Daoy (cell line): ENCODE measurements at regions not wholly inside any gene's neighbourhood (a gene's known extent, or its start where the extent isn't known, plus 50 kb on each side); places are given as distances from the start of the nearest gene placed in this dataset.
"Not testable (repeated sequence)": the region's sequence is repeated elsewhere in the genome, so short reads cannot be mapped to it uniquely, and the experiment has no call there.

Experiments used
- DNase-seq: peaks from one replicate; pipeline ENCODE4 v3.0.0-alpha.2; 2015; ENCODE audit warnings: low read depth

DNA sequence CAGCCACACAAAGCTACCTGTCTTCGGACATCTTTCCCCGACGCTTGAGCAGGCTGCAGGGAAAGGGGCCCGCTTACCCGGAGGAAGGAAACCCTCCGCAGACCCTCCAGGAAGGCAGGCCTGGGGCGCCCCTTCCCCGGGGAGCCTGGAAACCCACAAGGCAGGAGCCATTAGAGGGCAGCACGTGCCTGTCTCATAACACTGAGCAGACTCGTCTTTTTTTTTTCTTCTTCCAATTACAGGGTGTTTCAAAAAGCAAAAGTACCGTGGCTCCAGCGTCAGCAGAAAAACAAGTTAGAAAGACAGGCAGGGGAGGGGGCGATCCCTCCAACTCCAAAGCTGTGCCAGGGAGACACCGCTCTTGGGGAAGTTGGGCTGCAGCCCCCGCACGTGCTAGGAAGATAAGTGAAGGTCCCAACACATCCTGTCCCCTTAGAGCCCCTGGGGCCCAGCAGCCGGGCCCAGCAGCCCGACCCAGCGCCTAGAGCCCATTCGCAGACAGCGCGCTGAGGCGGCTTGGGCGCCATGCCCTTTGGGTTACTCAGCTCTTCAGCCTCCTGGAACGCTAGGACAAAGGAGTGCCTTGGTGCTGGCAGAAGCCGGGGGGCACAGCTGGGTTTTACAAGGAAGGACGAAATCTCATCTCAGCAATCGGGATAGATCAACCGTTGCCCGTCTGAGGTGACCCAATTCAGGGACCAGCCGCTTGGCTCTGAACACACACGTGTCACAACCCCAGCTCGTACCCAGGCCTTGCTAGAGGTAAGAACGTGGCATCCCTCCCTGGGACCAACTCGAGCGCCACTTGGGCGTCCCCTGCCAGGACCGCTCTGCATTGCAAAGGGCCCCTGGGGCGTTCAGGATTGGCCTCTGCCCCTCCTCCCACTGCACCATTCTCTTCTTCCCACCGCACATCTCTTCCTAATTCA lies 136.3 kb downstream of the LY86 start:
- DNase-seq: peak; percentile 80

DNA sequence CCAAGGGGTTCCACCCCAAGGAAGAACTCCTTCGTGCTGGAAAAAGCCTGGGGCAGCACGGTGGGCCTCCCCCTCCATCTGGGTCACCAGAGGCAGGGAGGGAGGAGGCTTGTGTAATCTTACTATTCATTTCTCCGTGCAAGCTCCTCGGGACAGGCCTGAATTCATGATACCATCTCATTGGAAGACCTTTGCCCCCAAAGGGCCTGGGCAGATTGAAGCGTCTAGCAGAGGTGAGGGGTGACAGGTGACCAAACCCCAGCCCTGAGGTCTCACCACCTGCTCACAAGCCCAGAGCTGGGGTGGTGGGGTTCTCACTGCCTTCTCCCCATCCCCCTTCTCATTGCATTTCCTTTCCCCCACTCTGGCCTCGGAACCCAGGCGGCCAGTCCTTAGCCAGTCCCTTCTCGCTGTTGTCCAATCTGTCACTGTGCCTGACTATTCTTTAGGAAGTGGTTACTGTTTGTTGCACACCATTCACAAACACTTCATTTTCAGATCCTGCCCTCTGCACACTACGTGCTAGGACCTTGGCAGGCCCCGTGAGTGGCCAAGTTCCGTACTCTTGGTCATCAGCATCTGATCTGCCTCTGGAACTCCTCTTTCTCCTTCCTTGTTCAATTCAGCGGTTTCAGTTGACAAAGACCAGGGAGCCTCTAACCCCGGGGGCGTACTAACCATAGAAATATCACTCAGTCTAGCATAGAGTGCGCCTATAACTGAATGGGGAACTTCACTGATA lies 137.1 kb downstream of the LY86 start:
- no peak for DNase-seq

DNA sequence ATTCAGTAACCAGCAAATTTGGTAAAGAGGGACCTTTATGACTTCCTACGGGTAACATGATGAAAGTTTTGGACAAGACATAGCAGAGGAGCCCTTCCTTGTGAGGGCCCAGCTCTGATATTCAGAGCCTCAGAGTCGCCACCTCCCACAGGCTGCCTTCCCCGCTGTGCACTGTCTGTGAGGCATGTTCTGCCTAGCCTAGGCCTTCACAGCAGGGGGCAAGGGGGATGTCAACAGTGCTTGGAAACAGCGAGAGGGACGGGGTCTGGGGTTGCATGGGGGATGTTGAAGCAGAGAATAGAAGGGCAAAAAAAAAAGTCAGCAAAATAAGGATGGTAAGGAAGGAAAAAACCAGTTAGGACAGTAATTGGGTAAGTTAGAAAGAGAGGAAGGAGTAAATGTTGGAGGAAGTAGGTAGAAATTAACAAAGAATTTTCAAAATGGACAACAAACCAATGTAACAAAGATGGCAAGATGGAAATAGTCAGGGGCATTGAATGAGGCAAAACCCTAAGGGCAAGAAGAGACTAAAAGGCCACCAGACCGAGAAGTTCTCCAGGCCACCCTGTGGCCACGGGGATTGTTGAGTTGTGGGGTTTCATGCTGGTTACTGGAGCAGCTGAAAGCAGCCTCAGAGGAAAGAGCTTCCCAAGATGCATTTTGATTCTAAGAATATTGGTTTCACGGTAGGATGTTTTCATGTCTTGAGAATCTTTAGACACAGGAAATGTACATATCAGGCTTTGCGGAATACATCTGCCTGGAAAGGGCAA lies 139.8 kb downstream of the LY86 start:
- DNase-seq: no peak

DNA sequence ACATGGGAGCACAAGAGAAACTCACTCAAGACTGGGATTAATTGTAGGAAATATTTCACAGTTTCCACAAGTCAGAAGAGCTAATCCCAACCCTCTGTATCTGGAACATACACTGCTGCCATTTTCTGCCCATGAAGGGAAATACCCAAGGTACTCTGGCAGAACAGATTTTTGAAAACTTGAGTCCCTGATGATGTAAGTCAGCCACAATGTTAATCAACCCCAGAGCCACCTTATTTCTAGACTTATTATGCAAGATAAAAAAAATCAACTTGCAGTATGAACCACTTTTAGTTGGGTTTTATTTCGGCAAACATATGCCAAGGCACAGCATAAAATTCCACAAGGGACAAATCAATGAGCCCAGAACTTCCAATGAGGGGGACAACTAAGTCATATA lies 141.5 kb downstream of the LY86 start:
- DNase-seq: no peak

DNA sequence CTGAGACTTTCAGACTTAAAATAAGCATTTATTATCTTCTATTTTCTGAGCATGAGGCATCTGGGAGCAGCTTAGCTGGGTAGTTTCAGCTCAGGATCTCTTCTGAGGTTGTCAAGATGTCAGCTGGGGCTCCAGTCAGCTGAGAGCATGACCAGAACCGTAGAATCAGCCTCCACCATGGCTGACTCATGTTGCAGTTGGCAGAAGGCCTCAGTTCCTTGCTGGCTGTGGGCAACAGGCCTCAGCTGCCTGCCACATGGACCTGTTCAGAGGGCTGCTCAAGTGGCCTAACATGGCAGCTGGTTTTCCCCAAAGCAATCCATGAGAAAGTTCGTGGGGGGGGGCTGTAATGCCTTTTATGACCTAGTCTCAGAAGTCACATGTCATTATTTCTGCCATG lies 142.3 kb downstream of the LY86 start:
- DNase-seq: peak; percentile 91

DNA sequence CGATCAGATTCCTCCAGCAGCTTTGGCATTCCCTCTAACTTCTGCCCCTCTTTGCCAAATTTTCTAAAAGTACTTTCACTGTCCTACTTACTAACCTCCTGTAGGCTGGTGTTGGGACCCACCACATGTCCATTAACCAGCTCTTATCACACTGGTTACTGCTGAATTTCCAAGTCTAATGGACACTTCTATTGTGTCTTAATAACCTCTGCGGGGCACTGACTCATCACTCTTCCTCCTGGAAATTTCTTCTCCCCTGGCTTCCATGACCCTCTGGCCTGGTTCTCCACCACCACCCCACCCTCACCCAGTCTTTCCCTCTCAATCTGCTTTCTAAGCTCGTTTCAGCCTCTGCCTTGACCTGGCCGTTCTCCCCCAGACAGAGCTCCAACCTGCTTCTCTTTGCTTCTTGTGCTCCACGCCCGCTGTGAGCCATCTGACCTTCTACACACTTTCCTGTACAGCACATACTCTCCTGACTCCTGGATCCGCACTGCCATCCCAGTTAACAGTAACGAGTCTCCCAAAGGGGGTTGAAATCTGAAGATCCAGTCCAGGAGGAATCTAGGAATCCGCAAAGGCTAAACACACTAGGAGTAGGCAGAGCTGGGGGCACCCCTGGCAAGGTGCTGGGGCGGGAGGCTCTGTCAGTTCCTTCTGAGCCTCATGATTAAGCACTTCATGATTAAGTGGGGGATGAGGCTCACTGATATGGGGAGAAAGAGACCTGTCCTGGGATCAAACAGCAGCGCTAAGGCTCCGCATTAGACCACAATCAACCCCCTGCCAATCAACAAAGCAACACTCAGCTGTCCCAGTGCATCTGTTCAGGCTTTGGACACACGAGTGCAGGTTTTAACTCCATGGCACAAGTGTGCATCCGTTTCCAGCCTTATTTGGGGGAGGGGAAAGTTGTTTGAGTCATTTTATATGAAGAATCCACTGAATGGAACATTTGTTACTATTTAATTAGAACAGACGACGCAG lies 146.3 kb downstream of the LY86 start:
- peak; percentile 30 for DNase-seq

DNA sequence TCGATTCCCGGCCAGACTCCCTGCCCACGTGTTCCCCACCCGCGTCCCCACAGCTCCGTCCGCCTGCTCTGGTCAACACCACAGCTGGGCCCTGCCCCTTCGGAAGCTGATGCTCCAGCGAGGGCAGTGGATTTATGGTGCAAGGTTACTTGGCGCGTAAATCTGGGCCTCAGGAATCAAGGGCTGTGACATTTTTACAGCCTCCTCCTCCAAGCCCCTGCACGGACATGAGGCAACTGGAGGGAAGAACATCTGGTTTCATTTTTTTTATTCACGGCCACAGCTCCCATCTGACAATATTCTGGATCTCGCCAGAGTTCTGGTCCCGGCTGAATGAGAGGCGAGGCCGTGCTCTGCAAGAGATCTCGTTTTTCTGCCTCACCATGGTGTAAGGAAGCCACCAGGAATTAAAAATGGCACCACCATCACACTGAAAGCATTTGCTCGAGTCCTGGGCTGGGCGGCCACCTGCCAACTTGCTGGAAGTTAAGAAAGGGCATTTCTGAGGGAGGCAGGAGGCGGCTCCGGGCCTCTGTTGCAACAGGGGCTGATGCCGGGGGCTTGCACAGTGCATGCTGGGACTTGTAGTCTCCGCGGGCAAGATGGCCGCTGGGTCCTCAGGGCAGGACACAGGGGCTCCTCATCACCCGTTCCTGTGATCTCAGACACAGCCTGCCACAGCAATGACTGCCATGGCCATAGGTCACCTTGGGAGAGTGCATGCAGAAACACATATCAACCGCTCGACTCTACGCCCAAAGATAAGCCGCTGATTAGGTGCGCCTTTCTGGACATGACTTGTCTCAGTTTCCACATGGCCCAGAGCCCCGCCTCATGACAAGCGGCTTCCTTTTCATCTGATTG lies 148.5 kb downstream of the LY86 start:
- peak; percentile 37 for DNase-seq

DNA sequence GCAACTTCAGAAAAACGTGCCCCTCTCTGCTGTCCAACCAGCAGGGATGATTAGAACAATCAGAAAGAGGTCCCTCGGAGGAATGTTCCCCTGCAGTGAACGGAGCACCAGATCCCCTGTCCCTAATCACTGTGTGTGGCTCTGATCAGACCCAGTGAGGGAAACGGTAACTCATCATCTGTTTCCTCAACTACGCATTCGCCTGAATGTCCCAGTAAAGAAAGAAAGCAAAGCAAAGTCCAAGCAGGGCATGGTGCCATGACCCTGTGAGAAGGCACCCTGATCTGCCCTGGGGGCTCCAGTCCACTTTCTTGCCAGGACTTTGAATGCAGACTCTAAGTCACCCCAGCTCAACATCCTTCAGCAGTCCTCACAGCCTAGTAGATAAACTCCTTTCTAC lies 149.2 kb downstream of the LY86 start:
- no peak for DNase-seq

DNA sequence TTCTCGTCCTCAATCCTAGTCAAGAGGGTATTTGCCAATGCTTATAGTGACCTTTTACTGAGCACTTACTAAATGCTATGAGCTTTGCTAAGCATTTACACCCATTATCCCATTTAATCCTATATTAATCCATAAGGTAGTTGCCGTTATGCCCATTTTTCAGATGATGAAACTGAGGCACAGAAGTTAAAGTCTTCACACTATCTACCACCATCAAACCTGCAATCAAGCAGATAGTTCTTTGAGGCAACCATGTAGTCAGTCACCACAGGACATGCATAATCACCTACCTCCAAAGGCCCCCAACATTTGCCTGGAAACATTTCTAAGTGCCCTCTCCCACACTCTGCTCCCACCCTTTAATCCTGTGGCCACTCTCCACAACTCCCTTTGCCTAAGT lies 149.6 kb downstream of the LY86 start:
- no peak for DNase-seq

DNA sequence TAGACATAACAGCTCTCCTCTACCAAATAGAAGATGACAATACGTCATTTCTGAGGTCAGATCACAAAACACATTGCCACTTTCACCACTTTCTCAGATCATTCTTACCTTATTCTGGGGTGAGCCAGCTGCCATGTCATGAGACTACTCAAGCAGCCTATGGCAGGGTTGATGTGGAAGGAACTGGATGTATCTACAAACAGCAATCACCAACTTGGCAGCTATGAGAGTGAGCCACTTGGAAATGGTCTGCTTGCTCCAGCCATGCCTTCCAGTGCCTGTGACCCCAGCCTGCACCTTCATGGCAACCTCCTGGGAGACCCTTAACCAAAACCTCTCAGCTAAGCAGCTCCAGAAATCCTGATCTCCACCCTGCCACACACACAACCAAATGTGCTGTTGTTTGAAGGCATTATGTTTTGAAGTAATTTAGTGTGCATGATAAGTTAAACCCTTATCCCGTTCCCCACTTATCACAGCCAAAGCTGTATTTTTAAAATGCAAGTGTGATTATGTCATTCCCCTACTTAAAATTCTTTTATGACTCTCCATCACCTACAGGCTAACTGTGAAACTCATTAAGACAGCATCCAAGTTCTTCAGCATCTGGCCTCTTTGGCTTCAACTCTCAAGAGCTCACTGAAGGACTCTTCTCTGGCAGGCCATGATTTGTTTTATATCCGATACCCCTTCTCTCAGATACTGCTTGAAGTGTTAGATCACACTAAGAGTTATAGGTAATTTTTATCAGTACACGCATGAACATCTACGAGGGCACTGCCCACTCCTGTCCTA lies 150.6 kb downstream of the LY86 start:
- no peak for DNase-seq

DNA sequence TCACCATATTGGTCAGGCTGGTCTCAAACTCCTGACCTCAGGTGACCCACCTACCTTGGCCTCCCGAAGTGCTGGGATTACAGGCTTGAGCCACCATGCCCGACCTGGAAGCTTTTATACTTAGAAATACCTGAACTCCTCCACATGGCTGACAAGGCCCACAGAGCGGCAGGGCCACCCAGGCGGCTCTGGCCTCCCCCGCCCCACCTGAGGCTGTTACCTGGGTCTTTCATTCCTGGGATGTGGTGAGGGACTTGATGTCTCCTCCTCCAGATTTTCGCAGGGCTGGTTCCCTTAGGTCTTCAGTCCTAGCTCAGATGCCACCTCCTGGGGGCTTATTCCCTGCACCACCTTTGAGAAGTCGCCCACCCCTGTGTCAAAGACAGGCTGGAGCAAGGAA lies 152.1 kb downstream of the LY86 start:
- no peak for DNase-seq

DNA sequence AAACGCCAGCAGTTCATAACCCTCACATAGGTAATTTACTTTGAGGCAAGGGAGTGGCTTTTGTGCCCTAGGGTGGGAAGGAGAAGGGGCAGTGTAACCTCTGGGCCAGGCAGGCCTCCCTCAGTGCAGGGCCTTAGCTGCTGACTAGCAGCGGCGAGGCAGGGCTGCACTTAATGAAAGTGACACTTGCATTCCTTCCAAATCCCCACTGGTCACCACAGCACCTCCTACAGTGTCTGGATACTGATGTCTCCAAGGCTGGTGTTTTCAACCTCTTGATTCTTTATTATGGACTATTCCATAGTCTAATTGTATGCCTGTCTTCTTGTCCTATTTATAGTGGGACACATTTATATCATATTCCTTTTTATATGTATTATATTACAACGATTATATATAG lies 152.7 kb downstream of the LY86 start:
- no peak for DNase-seq

DNA sequence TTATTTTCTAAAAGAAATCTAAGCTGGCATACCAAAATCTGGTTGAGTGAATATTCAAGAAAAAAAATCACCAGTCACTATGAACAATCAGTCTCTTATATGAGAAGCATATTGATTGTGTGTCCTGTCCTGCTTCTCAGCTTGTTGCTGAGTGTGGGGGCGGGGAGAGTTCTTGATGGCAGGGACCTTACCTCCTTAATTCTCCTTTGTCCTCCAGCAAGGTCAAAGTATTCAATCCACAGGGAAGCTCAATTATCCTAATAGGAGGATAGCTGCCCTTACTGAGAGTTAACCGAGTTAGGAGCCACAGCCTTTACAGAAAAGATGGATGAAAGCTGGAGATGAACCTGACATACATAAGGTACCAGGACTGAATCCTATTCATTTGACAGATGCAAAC lies 154.0 kb downstream of the LY86 start:
- no peak for DNase-seq

DNA sequence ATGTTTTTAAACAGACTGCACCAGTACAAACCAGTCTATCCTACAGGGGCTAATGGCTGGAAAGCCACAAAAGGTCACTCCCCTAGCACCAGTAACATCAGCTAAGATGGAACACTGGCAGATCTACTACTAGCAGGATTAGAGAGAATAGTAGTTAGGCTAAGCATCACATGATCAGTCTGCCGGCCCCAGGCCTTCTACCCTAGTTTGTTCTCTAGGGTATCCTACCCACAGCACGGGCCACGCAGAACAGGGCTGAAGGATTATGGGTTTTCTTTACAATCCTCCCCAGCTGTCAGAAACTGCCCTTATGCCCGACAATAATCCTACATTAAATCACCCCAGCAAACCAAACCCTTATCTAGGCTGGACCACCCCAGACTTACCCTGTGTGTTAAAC lies 156.0 kb downstream of the LY86 start:
- no peak for DNase-seq

DNA sequence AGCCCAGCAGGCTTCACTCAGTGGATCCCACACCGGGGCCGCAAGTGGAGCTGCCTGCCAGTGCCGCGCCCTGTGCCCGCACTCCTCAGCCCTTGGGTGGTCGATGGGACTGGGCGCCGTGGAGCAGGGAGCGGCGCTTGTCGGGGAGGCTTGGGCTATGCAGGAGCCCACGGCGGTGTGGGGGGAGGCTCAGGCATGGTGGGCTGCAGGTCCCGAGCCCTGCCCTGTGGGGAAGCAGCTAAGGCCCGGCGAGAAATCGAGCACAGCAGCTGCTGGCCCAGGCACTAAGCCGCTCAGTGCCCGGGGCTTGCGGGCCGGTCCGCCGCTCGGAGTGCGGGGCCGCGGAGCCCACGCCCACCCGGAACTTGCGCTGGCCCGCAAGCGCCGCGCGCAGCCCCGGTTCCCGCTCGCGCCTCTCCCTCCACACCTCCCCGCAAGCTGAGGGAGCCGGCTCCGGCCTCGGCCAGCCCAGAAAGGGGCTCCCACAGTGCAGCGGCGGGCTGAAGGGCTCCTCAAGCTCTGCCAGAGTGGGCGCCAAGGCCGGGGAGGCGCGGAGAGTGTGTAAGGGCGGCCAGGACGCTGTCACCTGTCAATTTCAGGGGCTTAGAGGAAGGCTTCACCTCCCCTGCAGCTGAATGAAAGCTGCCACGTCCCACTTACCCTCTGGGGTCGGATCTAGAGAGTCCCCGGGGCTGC lies 157.3 kb downstream of the LY86 start:
- DNase-seq: not testable (repeated sequence)

DNA sequence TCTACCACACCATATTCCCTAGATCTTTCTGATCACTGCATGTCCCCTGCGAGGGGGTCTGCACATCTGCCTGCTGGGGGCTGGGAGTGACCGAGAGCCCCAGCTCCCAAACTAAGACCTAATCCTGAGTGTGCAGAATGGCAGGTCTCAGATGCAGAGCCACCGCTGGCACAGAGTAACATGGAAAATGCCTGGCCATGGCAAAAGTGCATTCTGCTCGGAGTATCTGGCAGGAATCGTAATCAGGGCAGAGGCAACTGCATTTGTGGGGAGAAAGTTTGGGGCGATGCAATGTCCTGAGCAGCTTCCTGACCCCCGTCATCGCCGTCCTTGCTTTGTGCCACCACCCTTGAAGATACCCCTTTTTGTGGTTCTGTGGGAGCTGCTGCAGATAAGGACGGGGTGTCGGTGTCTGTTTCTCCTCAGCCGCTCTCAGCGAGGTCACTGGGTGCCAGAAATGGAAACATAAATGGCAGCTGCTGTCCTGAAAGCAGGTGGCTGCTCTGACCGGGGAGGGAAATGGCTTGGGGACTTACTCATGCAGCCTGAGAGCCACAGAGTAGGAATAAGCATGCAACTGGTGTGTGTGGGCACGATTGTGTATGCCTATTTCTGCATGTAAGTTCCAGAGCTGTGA lies 157.9 kb downstream of the LY86 start:
- no peak for DNase-seq

DNA sequence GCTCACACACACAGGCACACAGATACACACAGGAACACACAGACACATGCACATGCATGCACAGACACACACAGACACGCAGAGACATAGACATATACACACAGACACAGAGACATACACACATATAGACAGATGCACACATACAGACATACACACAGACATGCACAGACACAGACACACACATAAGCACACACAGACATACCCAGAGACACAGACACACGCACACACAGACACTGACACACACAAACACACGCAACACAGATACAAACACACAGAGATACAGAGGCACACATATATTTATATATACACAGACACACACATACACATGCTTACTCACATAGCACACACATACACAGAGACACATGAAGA lies 158.4 kb downstream of the LY86 start:
- DNase-seq: no peak

DNA sequence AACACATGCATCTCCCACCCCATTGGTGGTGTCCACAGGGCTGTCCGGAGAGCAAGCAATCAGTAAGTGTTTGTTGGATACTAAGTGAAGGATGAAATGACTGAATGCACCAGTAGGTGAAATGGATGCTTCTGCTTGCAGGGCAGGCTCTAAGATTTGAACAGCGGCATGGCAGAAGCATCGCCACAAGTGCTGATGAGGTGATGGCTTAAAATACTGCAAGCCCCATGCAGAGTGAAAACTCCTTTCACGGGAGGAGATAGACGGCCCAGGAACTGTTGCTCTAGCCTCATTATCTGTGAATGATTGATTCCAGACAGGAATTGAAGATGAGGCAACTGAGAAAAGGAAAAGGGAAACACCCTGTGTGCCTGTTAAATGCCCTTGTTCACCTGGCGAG lies 158.9 kb downstream of the LY86 start:
- DNase-seq: no peak
